ENCODE measurements at regions not wholly inside any gene's neighbourhood (a gene's known extent, or its start where the extent isn't known, plus 50 kb on each side); places are given as distances from the start of the nearest gene placed in this dataset.

GRCh38 chr17:34715504-34715903 lies 136.1 kb downstream of the TMEM132E start:
- no peak for DNase-seq (ENCODE audit: low read depth)
- no peak overlapping the region for H3K4me3 ChIP-seq (ENCODE audit: low read depth, low read length)
- no peak for TF ChIP-seq CTCF (IDR thresholded peaks at IDR 0.05; ENCODE audit: low read depth, low read length, missing control alignments)

GRCh38 chr17:34714475-34715410 lies 135.4 kb downstream of the TMEM132E start:
- no peak for TF ChIP-seq CTCF (IDR thresholded peaks at IDR 0.05; ENCODE audit: low read depth, low read length, missing control alignments)
- no peak for DNase-seq (ENCODE audit: low read depth)
- H3K4me3 ChIP-seq (ENCODE audit: low read depth, low read length): no peak overlapping the region

- no peak overlapping the region for H3K4me3 ChIP-seq (ENCODE audit: low read depth, low read length)
- TF ChIP-seq CTCF (IDR thresholded peaks at IDR 0.05; ENCODE audit: low read depth, low read length, missing control alignments): no peak
Observed at GRCh38 chr17:34713687-34714086, 134.3 kb downstream of the TMEM132E start.

GRCh38 chr17:34712481-34713195 lies 133.3 kb downstream of the TMEM132E start:
- no peak for TF ChIP-seq CTCF (IDR thresholded peaks at IDR 0.05; ENCODE audit: low read depth, low read length, missing control alignments)
- H3K4me3 ChIP-seq (ENCODE audit: low read depth, low read length): no peak overlapping the region
- no peak for DNase-seq (ENCODE audit: low read depth)

More at GRCh38 chr17:34713687-34714086, 134.3 kb downstream of the TMEM132E start:
- DNase-seq (ENCODE audit: low read depth): no peak

GRCh38 chr17:34711646-34712045 lies 132.3 kb downstream of the TMEM132E start:
- H3K4me3 ChIP-seq (ENCODE audit: low read depth, low read length): no peak overlapping the region
- no peak for DNase-seq (ENCODE audit: low read depth)
- no peak for TF ChIP-seq CTCF (IDR thresholded peaks at IDR 0.05; ENCODE audit: low read depth, low read length, missing control alignments)

GRCh38 chr17:34710226-34710625 lies 130.8 kb downstream of the TMEM132E start:
- TF ChIP-seq CTCF (IDR thresholded peaks at IDR 0.05; ENCODE audit: low read depth, low read length, missing control alignments): no peak
- no peak overlapping the region for H3K4me3 ChIP-seq (ENCODE audit: low read depth, low read length)
- no peak for DNase-seq (ENCODE audit: low read depth)

Measured in GM12864 (cell line).